H1 (cell line): ENCODE measurements at regions not wholly inside any gene's neighbourhood (a gene's known extent, or its start where the extent isn't known, plus 50 kb on each side); places are given as distances from the start of the nearest gene placed in this dataset.

Experiments
- CHD2 ChIP-seq: IDR thresholded peaks from 2 replicates; pipeline ENCODE4 v1.6.1; 2012; ENCODE audit warnings: low read length, improper control_type of control experiment
- SAP30 ChIP-seq: fragments of 300-600 bp; sonication (generic); IDR thresholded peaks from 2 replicates; pipeline ENCODE4 v1.7.1; 2012; ENCODE audit warnings: low read length, moderate library complexity, mild to moderate bottlenecking, inconsistent platforms; ENCODE audit not compliant: insufficient read depth, insufficient replicate concordance
- SP2 ChIP-seq: IDR thresholded peaks from 2 replicates; pipeline ENCODE4 v1.6.1; 2012; ENCODE audit warnings: mild to moderate bottlenecking, low read length, inconsistent platforms
- SUZ12 ChIP-seq: fragments of 200-600 bp; sonication (generic); IDR thresholded peaks from 2 replicates; pipeline ENCODE4 v1.6.1; 2012; ENCODE audit warnings: mild to moderate bottlenecking, inconsistent platforms, low read length, moderate library complexity, mixed read lengths

DNA sequence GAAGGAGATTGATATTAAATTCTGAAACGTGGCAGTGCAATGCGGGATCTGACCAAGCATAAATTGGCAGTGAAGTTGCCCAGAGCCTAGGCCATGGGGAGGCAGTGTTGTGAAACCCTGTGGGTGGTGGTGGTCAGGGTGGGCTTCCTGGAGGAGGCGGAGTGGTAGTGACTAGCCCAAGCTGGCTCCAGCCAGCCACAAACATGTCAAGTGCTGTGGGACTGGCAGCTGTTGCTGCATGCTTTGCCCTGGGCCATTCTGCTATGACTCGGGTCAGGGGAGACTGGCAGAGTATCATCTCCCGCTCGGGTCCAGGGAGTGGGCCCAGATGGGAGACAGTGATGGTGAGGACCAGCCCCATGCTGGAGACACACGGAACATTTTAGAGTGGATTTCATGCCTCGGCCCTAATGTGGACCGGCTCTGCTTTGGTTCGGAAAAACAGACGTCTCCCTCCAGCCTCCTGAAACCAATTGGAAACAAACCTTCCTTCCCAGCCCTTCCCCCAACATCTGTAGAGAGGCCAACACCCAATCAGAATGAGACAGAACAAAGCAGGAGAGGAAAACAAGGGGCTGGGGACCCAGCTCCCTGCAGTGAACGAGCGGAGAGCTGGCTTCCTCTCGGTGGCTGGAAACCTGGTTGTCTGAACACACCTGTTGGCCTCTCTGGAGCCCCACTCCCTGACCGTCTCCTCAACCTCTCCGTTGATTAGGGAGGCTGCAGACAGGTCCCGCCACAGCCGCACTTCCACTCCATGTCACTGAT is 58.2 kb downstream of the TMEM270 start (continued):
- peak; percentile 73; the same call in 1 of the 2 replicates for TF ChIP-seq CHD2
- no peak for TF ChIP-seq SAP30
- no peak for TF ChIP-seq SUZ12
- no peak for TF ChIP-seq SP2
